H1 (cell line): ENCODE measurements at regions not wholly inside any gene's neighbourhood (a gene's known extent, or its start where the extent isn't known, plus 50 kb on each side); places are given as distances from the start of the nearest gene placed in this dataset.
A peak's percentile ranks its signal among the peaks of the same experiment; 100 is the strongest.

Source experiments
- CTCF ChIA-PET: fragments of 300-600 bp; sonication (Branson Sonifier 250); formaldehyde crosslinking; loops from one replicate; lab custom pipeline; 2021; ENCODE audit not compliant: partially characterized antibody; lab: Charles Lee
- POLR2A ChIA-PET: fragments of 300-600 bp; sonication (Branson Sonifier 250); formaldehyde crosslinking; loops from one replicate; lab custom pipeline; 2021; ENCODE audit warnings: inconsistent platforms; ENCODE audit not compliant: partially characterized antibody; lab: Charles Lee
- DNase-seq, 2 experiments: peaks; one replicate each; pipeline versions ENCODE4 v3.0.0 to v3.0.0-alpha.2; 2010 to 2022; ENCODE audit warnings: low spot score in 2 of 2, low read depth in 1 of 2, mixed read lengths in 1 of 2
- FAIRE-seq: peaks from 2 replicates; lab custom pipeline; 2011; peaks lifted over from hg19 to GRCh38; lab: Jason Lieb, UNC
- H2AFZ ChIP-seq: 2 replicates; pipeline ENCODE4 v1.8.1; 2012; ENCODE audit warnings: low read length, inconsistent platforms
- H2AK5ac ChIP-seq: 2 replicates; pipeline ENCODE4 v1.6.1; 2013; ENCODE audit warnings: low read depth, low read length
- H2BK120ac ChIP-seq: replicated peaks from 2 replicates; pipeline ENCODE3; 2013; ENCODE audit warnings: low read depth, low read length, inconsistent platforms
- H2BK12ac ChIP-seq: 2 replicates; pipeline ENCODE4 v1.6.1; 2013; ENCODE audit warnings: low read depth, low read length
- H2BK15ac ChIP-seq: 2 replicates; pipeline ENCODE4 v1.6.1; 2013; ENCODE audit warnings: low read length
- H2BK20ac ChIP-seq: 2 replicates; pipeline ENCODE4 v1.6.1; 2013; ENCODE audit warnings: low read length
- H2BK5ac ChIP-seq: 2 replicates; pipeline ENCODE4 v1.6.1; 2013; ENCODE audit warnings: low read depth, low read length
- H3K14ac ChIP-seq: 2 replicates; pipeline ENCODE4 v1.6.1; 2013; ENCODE audit warnings: inconsistent platforms; ENCODE audit not compliant: insufficient read length
- H3K18ac ChIP-seq: 2 replicates; pipeline ENCODE4 v1.6.1; 2013; ENCODE audit warnings: low read length; ENCODE audit errors: extremely low read depth
- H3K23ac ChIP-seq: 2 replicates; pipeline ENCODE4 v1.6.1; 2013; ENCODE audit warnings: inconsistent platforms; ENCODE audit not compliant: insufficient read length
- H3K23me2 ChIP-seq: 2 replicates; pipeline ENCODE4 v1.6.1; 2013; ENCODE audit warnings: low read depth, low read length
- H3K27ac ChIP-seq: 2 replicates; pipeline ENCODE4 v1.6.1; 2011; ENCODE audit warnings: low read depth, low read length, inconsistent platforms
- H3K27me3 ChIP-seq, 4 experiments: replicated peaks in 1 of 4; 1 replicate in 1 of 4; 2 replicates in 3 of 4; pipeline versions ENCODE4 v1.6.1 to v1.8.1; 2011 to 2013; ENCODE audit warnings: low read length in 3 of 4, mild to moderate bottlenecking in 3 of 4, inconsistent platforms in 2 of 4, mixed read lengths in 2 of 4, moderate library complexity in 1 of 4; ENCODE audit not compliant: control insufficient read depth in 3 of 4, insufficient read depth in 3 of 4; ENCODE audit errors: extremely low read depth in 1 of 4
- H3K36me3 ChIP-seq, 4 experiments: 2 replicates each; pipeline versions ENCODE4 v1.6.1 to v1.8.1; 2011 to 2013; ENCODE audit warnings: mild to moderate bottlenecking in 4 of 4, low read length in 3 of 4, moderate library complexity in 2 of 4, control low read depth in 1 of 4, inconsistent platforms in 1 of 4; ENCODE audit not compliant: insufficient read depth in 4 of 4, control insufficient read depth in 2 of 4
- H3K4ac ChIP-seq: replicated peaks from 2 replicates; pipeline ENCODE3; 2013; ENCODE audit warnings: low read length, low read depth, mixed read lengths, inconsistent platforms; ENCODE audit not compliant: insufficient read length
- H3K4me1 ChIP-seq, 4 experiments: replicated peaks in 1 of 4; 1 replicate in 1 of 4; 2 replicates in 3 of 4; pipeline versions ENCODE4 v1.6.1 to v1.8.1; 2011 to 2013; ENCODE audit warnings: low read length in 3 of 4, inconsistent platforms in 2 of 4, mixed read lengths in 1 of 4; ENCODE audit not compliant: insufficient read depth in 4 of 4, control insufficient read depth in 3 of 4
- H3K4me2 ChIP-seq, 2 experiments: 2 replicates each; pipeline versions ENCODE4 v1.6.1 to v1.8.1; 2011 to 2013; ENCODE audit warnings: low read depth in 2 of 2, low read length in 2 of 2, control low read depth in 1 of 2, inconsistent platforms in 1 of 2, mild to moderate bottlenecking in 1 of 2; ENCODE audit not compliant: insufficient read depth in 1 of 2
- H3K4me3 ChIP-seq, 4 experiments: fragments of 200-600, 300-600 bp in 1 of 4; sonication (generic), shearing (Covaris generic), sonication (Bioruptor Twin) in 1 of 4; 2 replicates each; pipeline versions ENCODE4 v1.5.1 to v1.8.1; 2011 to 2016; ENCODE audit warnings: low read length in 4 of 4, low read depth in 3 of 4, control low read depth in 2 of 4, inconsistent platforms in 2 of 4, mild to moderate bottlenecking in 2 of 4, mixed read lengths in 1 of 4, moderate library complexity in 1 of 4; ENCODE audit not compliant: insufficient read depth in 2 of 4; ENCODE audit errors: extremely low read depth in 1 of 4
- H3K56ac ChIP-seq: replicated peaks from 2 replicates; pipeline ENCODE3; 2013; ENCODE audit warnings: low read depth, mild to moderate bottlenecking, mixed read lengths, low read length, inconsistent platforms; ENCODE audit not compliant: insufficient read length
- H3K79me1 ChIP-seq: 2 replicates; pipeline ENCODE4 v1.6.1; 2013; ENCODE audit warnings: low read depth, low read length, control low read depth
- H3K79me2 ChIP-seq, 2 experiments: 2 replicates each; pipeline versions ENCODE4 v1.6.1 to v1.8.1; 2012 to 2013; ENCODE audit warnings: low read length in 2 of 2, mild to moderate bottlenecking in 2 of 2, inconsistent platforms in 1 of 2; ENCODE audit not compliant: insufficient read depth in 2 of 2, control insufficient read depth in 1 of 2
- H3K9ac ChIP-seq, 4 experiments: replicated peaks in 1 of 4; 1 replicate in 1 of 4; 2 replicates in 3 of 4; pipeline versions ENCODE4 v1.6.1 to v1.8.1; 2011 to 2013; ENCODE audit warnings: low read depth in 3 of 4, low read length in 3 of 4, control low read depth in 2 of 4, mild to moderate bottlenecking in 2 of 4, moderate library complexity in 2 of 4, inconsistent platforms in 1 of 4; ENCODE audit errors: extremely low read depth in 1 of 4
- H3K9me3 ChIP-seq, 2 experiments: 2 replicates each; pipeline versions ENCODE4 v1.6.1 to v1.8.1; 2012 to 2013; ENCODE audit warnings: mild to moderate bottlenecking in 2 of 2, moderate library complexity in 2 of 2, control low read depth in 1 of 2, inconsistent platforms in 1 of 2, low read depth in 1 of 2, low read length in 1 of 2, mixed read lengths in 1 of 2; ENCODE audit not compliant: insufficient read depth in 2 of 2
- H4K20me1 ChIP-seq, 2 experiments: replicated peaks in 1 of 2; 2 replicates each; pipeline versions ENCODE3 to v1.8.1; 2011 to 2013; ENCODE audit warnings: inconsistent platforms in 2 of 2, low read length in 2 of 2, mild to moderate bottlenecking in 1 of 2; ENCODE audit not compliant: insufficient read depth in 2 of 2, control insufficient read depth in 1 of 2
- H4K5ac ChIP-seq: 2 replicates; pipeline ENCODE4 v1.6.1; 2013; ENCODE audit warnings: low read length, low read depth, mixed read lengths, inconsistent platforms; ENCODE audit not compliant: insufficient read length
- H4K8ac ChIP-seq: 2 replicates; pipeline ENCODE4 v1.8.0; 2013; ENCODE audit warnings: mild to moderate bottlenecking, moderate library complexity, low read length, inconsistent platforms; ENCODE audit not compliant: insufficient read depth; ENCODE audit errors: extremely low read depth
- H4K91ac ChIP-seq: replicated peaks from 2 replicates; pipeline ENCODE3; 2013; ENCODE audit warnings: low read length, mixed read lengths, inconsistent platforms; ENCODE audit not compliant: insufficient read length
- WGBS, 2 experiments: shearing (Covaris generic) in 1 of 2; methylation state at CpG; one replicate each; pipeline versions ENCODE4 v1.1.6 to v1.1.7; 2013 to 2015; ENCODE audit warnings: low lambda C conversion rate in 2 of 2, mixed read lengths in 2 of 2, inconsistent platforms in 1 of 2, low coverage in 1 of 2, missing lambda C conversion rate in 1 of 2; ENCODE audit not compliant: insufficient replicate concordance in 2 of 2, insufficient coverage in 1 of 2, insufficient read length in 1 of 2; ENCODE audit errors: extremely low coverage in 1 of 2, missing lambda C conversion rate in 1 of 2; 5-methylcytosine and 5-hydroxymethylcytosine counted together

DNA sequence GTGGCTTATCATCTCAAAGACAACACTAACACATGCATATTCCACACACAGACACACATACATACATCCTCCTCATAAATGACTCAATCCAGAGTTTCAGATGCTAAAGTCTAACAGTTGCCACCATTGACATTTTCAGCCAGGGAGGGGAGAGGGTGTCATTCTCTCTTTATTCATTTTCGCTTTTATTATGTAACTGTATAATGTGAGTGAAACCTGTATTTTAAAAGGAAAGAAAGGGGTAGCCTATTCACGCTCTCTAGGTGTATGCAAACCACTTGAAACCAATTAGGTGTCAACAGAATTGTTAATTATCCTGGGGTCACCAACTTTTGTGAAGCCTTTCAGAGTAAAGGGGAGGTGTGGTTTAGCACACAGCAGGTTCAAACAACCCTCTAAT is 1282.9 kb downstream of the ROBO2 start:
- H3K9ac ChIP-seq: no peak overlapping the region
- 30% methylated on average over 2 of the region's 2 CpGs; no CpG with 5 or more reads in 1 of the 2 experiments for WGBS, 2 experiments
- FAIRE-seq: peak; percentile 78

More for the DNA sequence above, 1282.9 kb downstream of the ROBO2 start:
- H2AFZ ChIP-seq: no peak overlapping the region
- H3K4me1 ChIP-seq: peaks cover 0 to 6% (median 1%) of the 10 kb centered on the region in 4 experiments; a peak in 3 of 7 replicates
- no peak overlapping the region for H3K18ac ChIP-seq
- no peak overlapping the region for H3K23ac ChIP-seq
- no peak overlapping the region for H3K4me3 ChIP-seq
- peaks cover 0 to 14% (median 7%) of the 10 kb centered on the region in 4 experiments; a peak in 2 of 8 replicates for H3K36me3 ChIP-seq
- no peaks in the 10 kb centered on the region for H4K20me1 ChIP-seq
- H3K56ac ChIP-seq: no peak overlapping the region
- H3K27ac ChIP-seq: no peak overlapping the region
- no peak overlapping the region for H3K4ac ChIP-seq
- POLR2A ChIA-PET: no interaction called here
- H3K23me2 ChIP-seq: no peaks in the 10 kb centered on the region
- no peak overlapping the region for H4K5ac ChIP-seq
- H2BK15ac ChIP-seq: no peak overlapping the region
- no peak overlapping the region for H2BK120ac ChIP-seq
- H3K4me2 ChIP-seq: peak overlapping the region in 1 of 2 experiments; percentile 32; a peak in 1 of 4 replicates
- no peak overlapping the region for H2BK20ac ChIP-seq
- no peak overlapping the region for H2AK5ac ChIP-seq
- no peaks in the 10 kb centered on the region for H3K79me2 ChIP-seq
- H2BK5ac ChIP-seq: no peak overlapping the region
- H3K79me1 ChIP-seq: no peaks in the 10 kb centered on the region
- no peak overlapping the region for H4K8ac ChIP-seq
- peak overlapping the region; percentile 94; the same call in 1 of the 2 replicates for H2BK12ac ChIP-seq
- H3K9me3 ChIP-seq: peaks cover 15 to 28% of the 10 kb centered on the region in 2 experiments
- H4K91ac ChIP-seq: no peak overlapping the region
- no peak overlapping the region for H3K14ac ChIP-seq
- peak in 1 of 2 experiments; percentile 31 for DNase-seq
- CTCF ChIA-PET: no interaction called here
- H3K27me3 ChIP-seq: no peaks in the 10 kb centered on the region
